ENCODE measurements at regions not wholly inside any gene's neighbourhood (a gene's known extent, or its start where the extent isn't known, plus 50 kb on each side); places are given as distances from the start of the nearest gene placed in this dataset.

DNA sequence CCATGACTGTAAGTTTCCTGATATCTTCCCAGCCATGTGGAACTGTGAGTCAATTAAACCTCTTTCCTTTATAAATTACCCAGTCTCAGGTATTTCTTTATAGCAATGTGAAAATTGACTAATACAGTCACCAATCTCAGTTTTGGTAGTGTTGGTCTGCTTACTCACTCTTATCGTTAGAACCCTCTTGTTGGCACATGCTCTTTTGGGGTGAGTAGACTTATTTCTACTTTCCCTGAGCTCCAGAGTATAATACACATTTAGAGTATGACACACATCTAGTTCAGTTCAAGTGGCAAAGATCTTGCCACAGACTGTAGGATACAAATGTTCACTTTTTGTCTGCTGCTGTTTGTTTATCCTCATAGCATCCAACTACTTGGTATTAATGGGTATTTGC, 347.5 kb upstream of the CELF4 start:
- Histone ChIP-seq H3K36me3 (no peaks in the 10 kb centered on the region), H3K27me3 (no peaks in the 10 kb centered on the region), H3K9me3 (no peaks in the 10 kb centered on the region), H3K4me1 (no peaks in the 10 kb centered on the region), H3K4me3 (no peak overlapping the region), H3K27ac (no peak overlapping the region)
- DNase-seq = no peak
- TF ChIP-seq, protein P1, sequence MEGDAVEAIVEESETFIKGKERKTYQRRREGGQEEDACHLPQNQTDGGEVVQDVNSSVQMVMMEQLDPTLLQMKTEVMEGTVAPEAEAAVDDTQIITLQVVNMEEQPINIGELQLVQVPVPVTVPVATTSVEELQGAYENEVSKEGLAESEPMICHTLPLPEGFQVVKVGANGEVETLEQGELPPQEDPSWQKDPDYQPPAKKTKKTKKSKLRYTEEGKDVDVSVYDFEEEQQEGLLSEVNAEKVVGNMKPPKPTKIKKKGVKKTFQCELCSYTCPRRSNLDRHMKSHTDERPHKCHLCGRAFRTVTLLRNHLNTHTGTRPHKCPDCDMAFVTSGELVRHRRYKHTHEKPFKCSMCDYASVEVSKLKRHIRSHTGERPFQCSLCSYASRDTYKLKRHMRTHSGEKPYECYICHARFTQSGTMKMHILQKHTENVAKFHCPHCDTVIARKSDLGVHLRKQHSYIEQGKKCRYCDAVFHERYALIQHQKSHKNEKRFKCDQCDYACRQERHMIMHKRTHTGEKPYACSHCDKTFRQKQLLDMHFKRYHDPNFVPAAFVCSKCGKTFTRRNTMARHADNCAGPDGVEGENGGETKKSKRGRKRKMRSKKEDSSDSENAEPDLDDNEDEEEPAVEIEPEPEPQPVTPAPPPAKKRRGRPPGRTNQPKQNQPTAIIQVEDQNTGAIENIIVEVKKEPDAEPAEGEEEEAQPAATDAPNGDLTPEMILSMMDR (IDR thresholded peaks at IDR 0.05) = no peak
- TF ChIP-seq POLR2A (IDR thresholded peaks at IDR 0.05) = no peak

DNA sequence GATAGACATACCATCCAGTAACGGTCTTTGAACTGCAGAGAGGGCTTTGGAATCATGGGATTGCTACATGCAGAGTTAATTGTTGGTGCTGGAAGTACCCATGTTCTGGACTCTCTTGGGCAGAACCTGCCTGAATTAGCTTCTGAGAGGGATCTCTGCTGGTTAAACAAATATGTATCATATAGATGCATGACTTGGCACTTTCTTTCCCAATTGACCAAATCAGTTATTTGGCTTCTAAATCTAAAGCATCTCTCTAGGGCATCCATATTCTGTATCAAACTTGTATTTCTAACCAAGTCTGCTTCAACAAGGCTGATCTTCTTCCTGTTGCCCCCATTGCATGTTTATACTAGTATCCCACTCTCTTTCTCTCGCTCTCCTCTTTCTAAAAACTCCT, 336.7 kb upstream of the CELF4 start:
- H3K9me3 ChIP-seq = no peaks in the 10 kb centered on the region
- no peaks in the 10 kb centered on the region for H3K27me3 ChIP-seq
- H3K27ac ChIP-seq = no peak overlapping the region
- H3K36me3 ChIP-seq = no peaks in the 10 kb centered on the region
- TF ChIP-seq, protein P1 (IDR thresholded peaks at IDR 0.05) = no peak
- no peak for TF ChIP-seq POLR2A (IDR thresholded peaks at IDR 0.05)
- no peak overlapping the region for H3K4me3 ChIP-seq
- no peak for DNase-seq
- H3K4me1 ChIP-seq = no peaks in the 10 kb centered on the region

DNA sequence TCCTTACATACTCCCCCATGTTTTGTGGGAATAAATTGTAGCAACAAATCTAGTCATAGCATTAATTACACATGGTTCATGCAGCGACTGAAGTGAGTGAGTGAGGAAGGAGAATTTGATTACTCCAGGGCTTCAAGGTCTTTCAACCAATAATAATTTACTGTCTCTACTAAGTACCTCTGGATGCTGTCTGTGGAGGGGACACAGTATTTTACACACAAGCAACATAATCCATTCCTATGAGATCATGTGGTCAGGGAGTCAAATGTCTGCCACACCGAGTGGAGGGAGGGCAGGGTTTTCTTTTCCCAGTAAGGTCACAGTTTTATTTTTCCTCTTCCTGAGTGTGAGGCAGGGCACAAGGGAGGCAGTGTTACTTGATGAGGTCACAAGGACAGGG, 334.7 kb upstream of the CELF4 start:
- no peaks in the 10 kb centered on the region for H3K9me3 ChIP-seq
- H3K4me1 ChIP-seq = no peaks in the 10 kb centered on the region
- TF ChIP-seq, protein P1 (IDR thresholded peaks at IDR 0.05) = no peak

DNA sequence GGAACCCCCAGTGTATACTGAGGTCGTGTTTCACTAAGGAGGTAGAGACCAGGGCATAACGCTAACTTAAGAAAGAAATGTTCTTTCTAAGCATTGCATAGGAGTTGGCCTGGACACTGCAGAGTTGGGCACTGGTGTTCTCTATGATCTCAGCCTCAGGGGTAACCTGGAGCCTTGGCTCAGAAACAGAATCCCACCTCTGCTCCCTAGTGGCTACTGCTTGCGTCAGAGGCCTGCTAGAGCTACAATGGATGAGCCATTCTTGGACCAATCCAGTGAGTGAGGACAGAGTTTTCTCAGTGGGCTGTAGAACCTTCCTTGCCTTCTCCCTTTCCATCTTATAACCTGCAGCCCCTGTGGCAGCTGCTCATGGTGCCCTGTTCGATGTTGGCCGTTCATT, 324.4 kb upstream of the CELF4 start:
- DNase-seq = no peak
- H3K27me3 ChIP-seq = no peaks in the 10 kb centered on the region
- H3K4me3 ChIP-seq = no peak overlapping the region
- TF ChIP-seq POLR2A (IDR thresholded peaks at IDR 0.05) = no peak
- TF ChIP-seq, protein P1 (IDR thresholded peaks at IDR 0.05) = no peak
- no peaks in the 10 kb centered on the region for H3K4me1 ChIP-seq
- no peak overlapping the region for H3K27ac ChIP-seq
- H3K9me3 ChIP-seq = no peaks in the 10 kb centered on the region
- H3K36me3 ChIP-seq = no peaks in the 10 kb centered on the region

More for the DNA sequence above, 334.7 kb upstream of the CELF4 start:
- DNase-seq = no peak
- Histone ChIP-seq H3K36me3 (no peaks in the 10 kb centered on the region), H3K27me3 (no peaks in the 10 kb centered on the region), H3K4me3 (no peak overlapping the region), H3K27ac (no peak overlapping the region)

DNA sequence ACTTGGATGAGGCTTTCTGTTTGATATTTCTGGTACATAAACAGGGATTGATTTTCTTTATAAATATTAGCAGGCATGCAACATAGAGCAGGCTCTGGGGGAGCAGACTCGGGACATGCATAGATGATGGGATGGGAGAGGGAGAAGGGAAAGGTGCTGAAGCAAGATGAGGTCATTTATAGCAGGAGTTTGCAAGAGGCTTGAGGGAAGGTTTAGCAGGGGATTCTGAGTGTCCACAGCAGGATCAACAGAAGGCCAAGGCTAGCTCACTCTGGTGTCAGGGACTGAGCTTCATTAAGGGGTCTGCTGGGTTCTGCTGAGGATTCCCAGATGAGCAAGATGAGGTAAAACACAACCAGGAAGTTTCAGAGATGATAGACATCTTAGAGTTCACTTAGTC, 309.1 kb upstream of the CELF4 start:
- TF ChIP-seq, protein P1 (IDR thresholded peaks at IDR 0.05) = no peak
- TF ChIP-seq POLR2A (IDR thresholded peaks at IDR 0.05) = no peak
- no peak overlapping the region for H3K27ac ChIP-seq
- H3K27me3 ChIP-seq = no peaks in the 10 kb centered on the region
- H3K4me3 ChIP-seq = no peak overlapping the region
- no peaks in the 10 kb centered on the region for H3K4me1 ChIP-seq
- DNase-seq = no peak
- H3K9me3 ChIP-seq = no peaks in the 10 kb centered on the region
- no peaks in the 10 kb centered on the region for H3K36me3 ChIP-seq

DNA sequence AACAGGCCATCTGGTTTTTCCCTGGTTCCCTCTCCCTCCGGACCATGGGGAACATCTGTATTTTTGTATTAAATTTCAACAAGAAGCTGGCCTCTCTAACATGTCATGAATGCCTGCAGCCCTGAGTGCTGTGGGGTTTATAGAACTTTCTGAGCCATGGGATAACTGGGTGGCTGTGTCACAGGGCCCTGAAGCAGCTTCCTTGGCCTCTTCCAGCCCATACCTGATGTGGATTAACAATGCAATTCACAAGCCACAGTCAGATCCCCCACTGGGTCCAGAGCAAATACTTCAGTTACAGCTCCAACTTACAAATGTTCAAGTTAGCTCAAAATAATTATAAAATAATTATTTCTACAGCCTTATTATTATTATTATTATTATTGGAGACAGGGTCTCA, 307.8 kb upstream of the CELF4 start:
- no peak for TF ChIP-seq POLR2A (IDR thresholded peaks at IDR 0.05)
- TF ChIP-seq, protein P1 (IDR thresholded peaks at IDR 0.05) = no peak
- Histone ChIP-seq H3K27me3 (no peaks in the 10 kb centered on the region), H3K4me3 (no peak overlapping the region), H3K27ac (no peak overlapping the region), H3K36me3 (no peaks in the 10 kb centered on the region), H3K9me3 (no peaks in the 10 kb centered on the region), H3K4me1 (no peaks in the 10 kb centered on the region)
- no peak for DNase-seq

Data from Peyer's patch (tissue), 4 donors.